Daoy (cell line): ENCODE measurements at regions not wholly inside any gene's neighbourhood (a gene's known extent, or its start where the extent isn't known, plus 50 kb on each side); places are given as distances from the start of the nearest gene placed in this dataset.

ENCODE experiments used
- DNase-seq: peaks from one replicate; pipeline ENCODE4 v3.0.0-alpha.2; 2015; ENCODE audit warnings: low read depth

GRCh38 chr12:90899456-90900182 is 55.4 kb downstream of the CCER1 start:
- DNase-seq = no peak

DNA sequence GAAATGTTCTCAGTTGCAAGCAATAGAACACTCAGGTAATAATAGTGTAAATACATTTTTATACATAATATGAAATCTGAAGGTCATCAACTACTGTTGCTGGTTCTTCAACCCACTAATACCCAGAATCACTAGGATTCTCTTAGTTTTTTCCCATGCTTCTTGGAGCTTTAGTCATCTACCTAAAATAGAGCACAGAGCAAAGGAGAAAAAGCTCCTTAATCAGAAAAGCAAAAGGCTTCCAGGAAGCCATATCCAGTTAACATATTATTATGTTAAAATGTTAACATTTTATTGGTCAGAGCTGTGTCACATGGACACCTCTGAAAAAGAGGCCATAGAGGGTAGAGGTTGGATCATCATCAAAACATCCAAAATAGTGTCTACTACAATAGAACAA is 57.0 kb downstream of the CCER1 start:
- no peak for DNase-seq

DNA sequence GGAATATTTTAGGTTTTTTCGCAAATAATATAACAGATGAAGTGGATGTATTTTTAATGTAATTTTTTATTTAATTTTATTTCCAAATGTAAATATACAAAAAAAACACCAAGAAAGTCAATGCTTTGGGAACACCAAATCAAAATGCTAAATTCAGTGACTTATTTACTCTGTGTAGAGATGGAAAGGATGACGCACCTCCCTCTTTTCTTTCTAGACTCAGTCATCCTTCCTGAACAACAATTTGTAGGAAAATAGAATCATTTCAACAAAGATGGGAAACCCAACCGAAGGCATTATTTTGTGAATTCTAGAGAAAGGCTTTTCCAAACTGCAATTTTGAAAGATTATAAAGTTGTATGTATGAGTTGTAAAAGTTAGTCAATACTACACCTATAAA is 57.7 kb downstream of the CCER1 start:
- DNase-seq = no peak

- no peak for DNase-seq
Measured at GRCh38 chr12:90896821-90897220, 58.2 kb downstream of the CCER1 start.

GRCh38 chr12:90896164-90896563 is 58.8 kb downstream of the CCER1 start:
- DNase-seq = no peak

DNA sequence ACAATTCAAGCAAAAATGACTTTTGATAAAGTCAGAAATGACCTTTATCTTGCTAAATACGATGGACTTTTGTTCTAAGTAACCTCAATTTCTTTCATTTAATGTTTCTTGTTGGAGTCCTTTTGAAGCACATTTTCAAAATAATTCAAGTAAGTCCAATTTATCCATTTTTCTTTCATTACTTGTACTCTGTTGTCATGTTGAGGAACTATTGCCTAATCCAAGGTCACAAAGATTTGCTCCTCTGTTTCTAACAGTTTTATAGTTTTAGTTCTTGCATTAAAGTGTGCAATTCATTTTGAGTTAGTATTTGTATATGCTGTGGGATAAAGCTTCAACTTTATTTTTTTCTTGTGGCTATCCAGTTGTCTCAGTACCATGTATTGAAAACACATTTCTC is 66.7 kb downstream of the CCER1 start:
- no peak for DNase-seq

- no peak for DNase-seq
Measured at GRCh38 chr12:90883456-90883855, 71.5 kb downstream of the CCER1 start.

DNA sequence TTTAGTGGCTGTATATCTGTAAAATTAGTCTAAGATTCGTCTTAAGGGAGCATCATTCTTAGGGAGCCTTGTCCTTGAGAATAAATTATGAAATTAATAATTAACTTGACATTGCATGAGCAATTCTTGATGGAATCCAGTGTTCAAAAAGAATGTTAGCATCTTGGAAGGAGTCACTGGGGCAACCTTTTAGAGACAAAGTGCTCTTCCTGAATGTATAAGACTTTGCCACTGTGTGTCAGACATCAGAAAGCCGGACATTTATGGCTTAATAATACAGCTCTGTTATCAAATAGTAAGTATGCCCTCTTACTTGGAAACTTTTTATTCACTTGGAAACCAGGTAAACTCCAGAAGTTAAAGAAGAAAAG is 83.3 kb downstream of the CCER1 start:
- no peak for DNase-seq

DNA sequence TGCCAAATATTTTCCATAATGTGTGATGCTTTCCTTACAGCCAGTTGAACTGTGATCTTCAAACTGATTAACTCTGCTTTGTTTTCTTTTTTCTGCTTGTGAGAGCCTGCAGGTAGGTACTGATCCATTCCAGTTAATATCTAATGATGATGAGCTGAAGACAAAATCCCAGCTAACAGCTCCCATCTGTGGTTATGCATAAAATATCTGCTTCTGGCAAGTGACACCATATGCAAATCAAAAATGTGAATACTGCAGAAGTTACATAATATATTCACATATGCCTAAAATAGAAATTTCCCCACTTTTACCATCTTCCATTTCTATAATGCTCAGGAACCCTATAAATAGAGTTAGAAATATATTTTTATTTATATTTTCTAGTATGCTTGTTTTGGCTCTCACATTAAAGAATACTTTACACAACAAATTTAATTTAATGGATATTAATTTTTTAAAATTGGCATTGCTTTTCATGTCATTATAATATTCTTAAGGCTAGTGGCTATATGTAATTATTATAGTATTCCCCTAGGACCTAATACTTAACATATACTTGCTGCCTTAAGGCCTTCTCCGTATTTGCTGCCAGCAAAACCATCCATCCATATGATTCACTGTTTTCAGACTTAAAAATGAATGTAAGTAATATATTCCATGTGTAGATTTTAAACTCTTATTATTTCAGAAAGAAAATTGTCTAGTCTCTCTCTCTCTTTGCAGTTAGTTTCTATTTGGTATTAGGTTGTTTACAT is 83.8 kb downstream of the CCER1 start:
- DNase-seq = no peak

DNA sequence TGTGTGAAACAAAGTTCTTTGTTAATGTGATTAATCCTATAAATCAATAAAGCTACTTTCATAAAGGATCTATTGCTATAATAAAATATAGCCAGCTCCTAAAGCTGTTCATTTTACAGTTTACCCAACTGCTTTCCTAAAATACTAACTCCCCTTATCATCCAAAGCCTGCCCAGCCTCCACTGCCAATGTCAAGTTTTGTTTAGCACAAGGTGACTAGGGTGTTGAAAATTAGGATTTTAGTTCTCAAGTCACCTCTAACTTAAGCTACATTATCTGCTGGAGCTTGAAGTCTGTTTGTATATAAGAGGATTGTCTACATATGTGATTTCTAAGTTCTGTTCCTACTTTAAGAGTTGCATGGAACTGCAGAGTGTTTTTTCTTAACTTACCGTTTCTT is 86.3 kb downstream of the CCER1 start:
- no peak for DNase-seq

GRCh38 chr12:90859591-90859990 is 95.4 kb downstream of the CCER1 start:
- no peak for DNase-seq

GRCh38 chr12:90858252-90858651 is 96.7 kb downstream of the CCER1 start:
- no peak for DNase-seq

DNA sequence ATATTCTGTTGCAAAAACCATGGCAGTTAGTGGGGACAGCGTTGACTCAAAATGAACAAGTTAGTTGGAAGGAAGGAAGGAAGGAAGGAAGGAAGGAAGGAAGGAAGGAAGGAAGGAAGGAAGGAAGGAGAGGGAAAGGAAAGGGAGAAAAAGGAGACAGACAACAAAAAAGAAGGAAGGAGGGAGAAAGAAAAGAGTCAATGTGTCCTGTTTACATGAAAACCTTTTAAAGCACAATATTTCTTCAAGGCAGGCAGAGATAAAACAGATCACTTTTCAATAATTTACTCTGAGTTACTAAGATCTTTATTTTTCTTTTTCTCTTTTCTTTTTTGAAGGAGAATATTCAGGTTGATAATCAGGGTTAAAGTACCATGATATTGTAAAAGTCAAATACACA is 99.4 kb downstream of the CCER1 start:
- DNase-seq = no peak

- no peak for DNase-seq
Measured at GRCh38 chr12:90854136-90854689, 100.8 kb downstream of the CCER1 start.

DNA sequence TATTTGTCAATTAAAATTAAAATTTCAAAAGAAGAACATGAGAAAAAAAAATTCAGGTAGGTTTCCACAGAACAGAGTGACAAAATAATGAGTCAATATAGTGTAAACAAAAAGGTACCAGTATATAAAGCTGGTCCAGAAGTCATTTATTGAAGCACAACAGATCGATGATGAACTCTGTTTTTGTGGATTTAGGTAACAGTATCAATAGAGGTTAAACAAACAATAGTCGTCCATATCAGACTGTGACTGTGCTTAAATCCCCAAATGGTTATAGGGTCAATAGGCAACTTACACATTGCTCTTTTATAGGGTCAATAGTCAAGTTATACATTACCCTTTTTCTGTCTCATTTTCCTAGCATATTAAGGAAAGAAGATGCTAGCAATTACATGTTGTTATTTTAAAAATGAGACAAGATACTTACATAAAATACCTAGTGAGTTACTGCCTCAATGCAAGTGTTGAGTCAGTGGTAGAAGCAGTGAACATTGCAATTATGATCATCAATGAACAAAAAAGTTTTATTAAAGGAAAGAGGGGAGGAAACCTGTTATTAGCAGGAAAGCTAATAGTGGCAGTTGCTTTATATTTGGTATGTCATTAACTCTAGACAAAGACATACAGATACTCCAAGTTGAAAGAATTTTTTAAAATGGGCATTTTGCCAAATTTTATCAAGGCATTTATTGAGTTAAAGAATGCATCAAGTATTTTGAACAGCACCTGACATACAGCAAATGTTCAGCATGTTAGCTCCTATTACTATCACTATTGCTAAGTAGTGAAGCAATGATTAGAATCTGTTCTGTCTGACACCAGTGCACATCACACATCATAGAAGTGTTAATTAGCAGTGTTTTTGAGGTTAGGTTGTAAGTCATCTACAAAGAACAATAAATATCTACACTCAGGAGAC is 102.9 kb downstream of the CCER1 start:
- no peak for DNase-seq

- no peak for DNase-seq
Measured at GRCh38 chr12:90842477-90842876, 112.5 kb downstream of the CCER1 start.

DNA sequence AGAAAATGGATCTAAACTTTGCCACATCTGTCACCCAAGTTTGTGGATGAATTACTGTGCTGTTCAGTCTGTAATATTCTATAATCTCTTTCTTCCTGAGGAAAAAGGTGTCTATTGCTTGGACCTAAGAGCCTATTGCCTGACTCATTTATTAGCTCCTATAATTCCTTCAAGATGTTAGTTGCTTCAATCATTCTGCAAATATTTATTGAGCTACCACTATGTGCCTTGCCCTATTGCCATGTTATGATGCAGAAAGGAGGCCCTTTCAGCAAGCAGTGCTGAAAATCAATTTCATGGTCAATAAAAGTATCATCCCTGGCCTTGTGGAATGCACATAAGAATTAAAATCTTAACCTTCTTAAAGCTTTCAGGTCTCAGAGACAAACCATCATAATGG is 113.6 kb downstream of the CCER1 start:
- no peak for DNase-seq

GRCh38 chr12:90839346-90839745 is 115.6 kb downstream of the CCER1 start:
- no peak for DNase-seq

DNA sequence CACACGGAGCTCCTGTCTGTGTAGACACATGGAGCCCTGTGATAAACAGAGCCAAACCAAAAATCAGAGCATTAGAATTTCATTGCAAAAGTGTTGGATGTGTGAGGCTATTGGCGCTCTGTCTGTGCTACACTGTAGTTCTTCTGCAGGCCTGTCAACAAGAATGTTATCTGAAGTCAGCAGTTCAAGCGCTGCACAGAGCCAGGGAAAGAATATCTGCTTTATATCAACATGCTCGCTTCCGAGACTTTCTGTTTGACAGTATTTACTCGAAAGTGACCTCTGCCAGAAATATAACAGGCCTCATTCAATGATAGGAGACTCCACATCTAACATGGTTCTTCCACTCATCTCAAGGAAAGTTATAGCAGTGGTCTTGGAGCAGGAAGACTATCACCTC is 118.3 kb downstream of the CCER1 start:
- DNase-seq = no peak

GRCh38 chr12:90833228-90833627 is 121.7 kb downstream of the CCER1 start:
- DNase-seq = no peak

GRCh38 chr12:90832427-90832826 is 122.5 kb downstream of the CCER1 start:
- DNase-seq = no peak

GRCh38 chr12:90831712-90832111 is 123.3 kb downstream of the CCER1 start:
- no peak for DNase-seq
